ENCODE measurements at regions not wholly inside any gene's neighbourhood (a gene's known extent, or its start where the extent isn't known, plus 50 kb on each side); places are given as distances from the start of the nearest gene placed in this dataset.
"Not testable (repeated sequence)": the region's sequence is repeated elsewhere in the genome, so short reads cannot be mapped to it uniquely, and the experiment has no call there.

- not testable (repeated sequence) for H3K4me2 ChIP-seq; H3K36me3 Mint-ChIP-seq (ENCODE audit: low read depth); H3K27me3 Mint-ChIP-seq (ENCODE audit: insufficient read depth, low read depth, poor library complexity); H3K9me3 Mint-ChIP-seq; H3K4me3 ChIP-seq; H3K4me3 Mint-ChIP-seq; H3K27ac Mint-ChIP-seq; H3K36me3 ChIP-seq (ENCODE audit: insufficient read depth); H4K20me1 ChIP-seq (replicated peaks; ENCODE audit: insufficient read depth); H3K4me1 ChIP-seq (ENCODE audit: insufficient read depth); H3K27me3 ChIP-seq (ENCODE audit: insufficient read depth); H2AFZ ChIP-seq; H3K79me2 ChIP-seq (replicated peaks; ENCODE audit: insufficient read depth); ATAC-seq; DNase-seq (ENCODE audit: low spot score); H3K27ac ChIP-seq (ENCODE audit: low read depth); H3F3A ChIP-seq (replicated peaks; ENCODE audit: low read depth)
- peaks cover 19% of the 10 kb centered on the region for H3K9me2 ChIP-seq (ENCODE audit: insufficient read depth)
- peaks cover 10% of the 10 kb centered on the region; the same call in 2 of the 3 replicates for H3K4me1 Mint-ChIP-seq
These were observed 63.8 kb upstream of the ARRDC3 start for GRCh38 chr5:91446880-91447279.

DNA sequence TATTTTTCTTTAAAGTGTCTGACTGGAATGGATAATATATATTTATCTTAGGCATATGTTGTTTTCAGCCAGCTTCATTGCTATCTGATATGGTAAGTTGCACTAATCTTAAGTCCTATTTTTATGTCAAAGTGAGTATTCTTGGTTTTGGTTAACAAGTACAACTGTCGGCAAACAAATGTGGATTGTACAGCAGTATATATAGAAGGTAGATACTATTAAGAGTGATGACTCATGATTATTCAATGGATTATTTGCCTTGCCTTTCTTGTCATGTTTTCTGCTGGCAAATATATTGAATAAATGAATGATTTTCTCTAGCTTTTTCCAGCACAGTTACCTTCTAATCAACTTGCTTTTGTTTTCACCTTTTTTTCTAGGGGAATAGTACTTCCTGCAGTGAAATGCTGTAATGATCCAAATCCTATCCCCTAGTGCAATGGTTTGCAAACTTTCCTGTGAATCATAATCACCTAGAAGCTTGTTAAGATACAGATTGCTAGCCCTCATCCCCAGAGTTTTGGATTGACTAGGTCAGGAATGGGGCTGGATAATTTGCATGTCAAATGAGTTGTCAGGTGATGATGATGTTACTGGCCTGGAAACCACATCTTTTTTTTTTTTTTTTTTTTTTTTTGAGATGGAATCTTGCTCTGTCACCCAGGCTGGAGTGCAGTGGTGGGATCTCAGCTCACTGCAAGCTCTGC, 60.8 kb upstream of the ARRDC3 start:
- Mint-ChIP-seq H3K27me3 (ENCODE audit: insufficient read depth, low read depth, poor library complexity) (peaks cover 3% of the 10 kb centered on the region), H3K27ac (no peak overlapping the region), H3K4me1 (peaks cover 10% of the 10 kb centered on the region; the same call in 2 of the 3 replicates), H3K36me3 (ENCODE audit: low read depth) (no peaks in the 10 kb centered on the region), H3K9me3 (no peaks in the 10 kb centered on the region), H3K4me3 (no peak overlapping the region)
- ATAC-seq (no peak), DNase-seq (ENCODE audit: low spot score) (no peak)
- Histone ChIP-seq H3K27me3 (ENCODE audit: insufficient read depth) (no peaks in the 10 kb centered on the region), H3K9me2 (ENCODE audit: insufficient read depth) (peaks cover 4% of the 10 kb centered on the region; the same call in 1 of the 2 replicates), H3K79me2 (replicated peaks; ENCODE audit: insufficient read depth) (no peaks in the 10 kb centered on the region), H2AFZ (0 out of 2 replicates have a peak overlapping the region, but pooled peaks have one; percentile 23), H3F3A (replicated peaks; ENCODE audit: low read depth) (no peaks in the 10 kb centered on the region), H3K4me3 (no peak overlapping the region), H3K4me1 (ENCODE audit: insufficient read depth) (no peaks in the 10 kb centered on the region; the same call in 1 of the 2 replicates), H3K36me3 (ENCODE audit: insufficient read depth) (no peaks in the 10 kb centered on the region), H3K27ac (ENCODE audit: low read depth) (no peak overlapping the region), H3K4me2 (no peak overlapping the region), H4K20me1 (replicated peaks; ENCODE audit: insufficient read depth) (no peaks in the 10 kb centered on the region)
- TF ChIP-seq EZH2phosphoT487 (IDR thresholded peaks at IDR 0.05; ENCODE audit: unreplicated experiment) (no peak), POLR2AphosphoS5 (IDR thresholded peaks at IDR 0.05; ENCODE audit: low read depth) (no peak), JUNB (IDR thresholded peaks at IDR 0.05; ENCODE audit: unreplicated experiment) (no peak), ZNF114 (CRISPR knock-in tag; IDR thresholded peaks at IDR 0.05) (no peak), STAT1 (IDR thresholded peaks at IDR 0.05; ENCODE audit: unreplicated experiment) (no peak), EZH2 (IDR thresholded peaks at IDR 0.05; ENCODE audit: low read depth, unreplicated experiment) (no peak), ZNF462 (CRISPR knock-in tag; IDR thresholded peaks at IDR 0.05) (no peak), CREB1 (CRISPR knock-in tag; IDR thresholded peaks at IDR 0.05; ENCODE audit: low read depth) (no peak), NANOG (IDR thresholded peaks at IDR 0.05; ENCODE audit: borderline replicate concordance) (no peak)
- TF ChIP-seq, protein P1, sequence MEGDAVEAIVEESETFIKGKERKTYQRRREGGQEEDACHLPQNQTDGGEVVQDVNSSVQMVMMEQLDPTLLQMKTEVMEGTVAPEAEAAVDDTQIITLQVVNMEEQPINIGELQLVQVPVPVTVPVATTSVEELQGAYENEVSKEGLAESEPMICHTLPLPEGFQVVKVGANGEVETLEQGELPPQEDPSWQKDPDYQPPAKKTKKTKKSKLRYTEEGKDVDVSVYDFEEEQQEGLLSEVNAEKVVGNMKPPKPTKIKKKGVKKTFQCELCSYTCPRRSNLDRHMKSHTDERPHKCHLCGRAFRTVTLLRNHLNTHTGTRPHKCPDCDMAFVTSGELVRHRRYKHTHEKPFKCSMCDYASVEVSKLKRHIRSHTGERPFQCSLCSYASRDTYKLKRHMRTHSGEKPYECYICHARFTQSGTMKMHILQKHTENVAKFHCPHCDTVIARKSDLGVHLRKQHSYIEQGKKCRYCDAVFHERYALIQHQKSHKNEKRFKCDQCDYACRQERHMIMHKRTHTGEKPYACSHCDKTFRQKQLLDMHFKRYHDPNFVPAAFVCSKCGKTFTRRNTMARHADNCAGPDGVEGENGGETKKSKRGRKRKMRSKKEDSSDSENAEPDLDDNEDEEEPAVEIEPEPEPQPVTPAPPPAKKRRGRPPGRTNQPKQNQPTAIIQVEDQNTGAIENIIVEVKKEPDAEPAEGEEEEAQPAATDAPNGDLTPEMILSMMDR (conservative IDR thresholded peaks at IDR 0.05; ENCODE audit: low read depth in 2 of 2): no peak

Data from GM23338 (cell line).